ENCODE measurements at regions not wholly inside any gene's neighbourhood (a gene's known extent, or its start where the extent isn't known, plus 50 kb on each side); places are given as distances from the start of the nearest gene placed in this dataset.

- TF ChIP-seq, protein P1, sequence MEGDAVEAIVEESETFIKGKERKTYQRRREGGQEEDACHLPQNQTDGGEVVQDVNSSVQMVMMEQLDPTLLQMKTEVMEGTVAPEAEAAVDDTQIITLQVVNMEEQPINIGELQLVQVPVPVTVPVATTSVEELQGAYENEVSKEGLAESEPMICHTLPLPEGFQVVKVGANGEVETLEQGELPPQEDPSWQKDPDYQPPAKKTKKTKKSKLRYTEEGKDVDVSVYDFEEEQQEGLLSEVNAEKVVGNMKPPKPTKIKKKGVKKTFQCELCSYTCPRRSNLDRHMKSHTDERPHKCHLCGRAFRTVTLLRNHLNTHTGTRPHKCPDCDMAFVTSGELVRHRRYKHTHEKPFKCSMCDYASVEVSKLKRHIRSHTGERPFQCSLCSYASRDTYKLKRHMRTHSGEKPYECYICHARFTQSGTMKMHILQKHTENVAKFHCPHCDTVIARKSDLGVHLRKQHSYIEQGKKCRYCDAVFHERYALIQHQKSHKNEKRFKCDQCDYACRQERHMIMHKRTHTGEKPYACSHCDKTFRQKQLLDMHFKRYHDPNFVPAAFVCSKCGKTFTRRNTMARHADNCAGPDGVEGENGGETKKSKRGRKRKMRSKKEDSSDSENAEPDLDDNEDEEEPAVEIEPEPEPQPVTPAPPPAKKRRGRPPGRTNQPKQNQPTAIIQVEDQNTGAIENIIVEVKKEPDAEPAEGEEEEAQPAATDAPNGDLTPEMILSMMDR (IDR thresholded peaks at IDR 0.05; ENCODE audit: poor library complexity), result no peak
- TF ChIP-seq EZH2 (IDR thresholded peaks at IDR 0.05; ENCODE audit: borderline replicate concordance), result no peak
- no peak for TF ChIP-seq EZH2phosphoT487 (IDR thresholded peaks at IDR 0.05; ENCODE audit: low read depth, severe bottlenecking, unreplicated experiment)
Measured at GRCh38 chr2:53087262-53087873, 680.2 kb upstream of the CHAC2 start.
